Endothelial cell of umbilical vein (primary cell): ENCODE measurements at regions not wholly inside any gene's neighbourhood (a gene's known extent, or its start where the extent isn't known, plus 50 kb on each side); places are given as distances from the start of the nearest gene placed in this dataset.

Experiments used
- EZH2 ChIP-seq: IDR thresholded peaks from 2 replicates; pipeline ENCODE4 v1.6.1; 2012; ENCODE audit warnings: borderline replicate concordance, low read depth, mild to moderate bottlenecking, moderate library complexity, low read length, inconsistent platforms; ENCODE audit not compliant: severe bottlenecking
- JUN ChIP-seq: IDR thresholded peaks from 2 replicates; pipeline ENCODE4 v1.6.1; 2011; ENCODE audit warnings: borderline replicate concordance, low read depth; ENCODE audit not compliant: insufficient read length, insufficient read depth
- POLR2A ChIP-seq: IDR thresholded peaks from 2 replicates; pipeline ENCODE4 v1.6.1; 2012; ENCODE audit warnings: low read depth, mild to moderate bottlenecking, control low read depth, low read length
- POLR2AphosphoS5 ChIP-seq: IDR thresholded peaks from 2 replicates; pipeline ENCODE4 v1.6.1; 2012; ENCODE audit warnings: low read depth, mild to moderate bottlenecking, control low read depth, low read length, moderate library complexity; ENCODE audit not compliant: insufficient read depth
- TF ChIP-seq, protein P1 (sequence below), 2 donors: IDR thresholded peaks; 1 replicate in 1 of 2; 2 replicates in 1 of 2; pipeline ENCODE4 v1.5.1; 2011; ENCODE audit warnings: low read length in 2 of 2, mild to moderate bottlenecking in 2 of 2, moderate library complexity in 2 of 2, control low read depth in 1 of 2, inconsistent platforms in 1 of 2, low read depth in 1 of 2; ENCODE audit not compliant: insufficient read depth in 1 of 2; ENCODE audit errors: extremely low read depth in 1 of 2

GRCh38 chr18:78647018-78647417, 332.6 kb upstream of the SALL3 start:
- no peak for TF ChIP-seq POLR2A
- TF ChIP-seq, protein P1, sequence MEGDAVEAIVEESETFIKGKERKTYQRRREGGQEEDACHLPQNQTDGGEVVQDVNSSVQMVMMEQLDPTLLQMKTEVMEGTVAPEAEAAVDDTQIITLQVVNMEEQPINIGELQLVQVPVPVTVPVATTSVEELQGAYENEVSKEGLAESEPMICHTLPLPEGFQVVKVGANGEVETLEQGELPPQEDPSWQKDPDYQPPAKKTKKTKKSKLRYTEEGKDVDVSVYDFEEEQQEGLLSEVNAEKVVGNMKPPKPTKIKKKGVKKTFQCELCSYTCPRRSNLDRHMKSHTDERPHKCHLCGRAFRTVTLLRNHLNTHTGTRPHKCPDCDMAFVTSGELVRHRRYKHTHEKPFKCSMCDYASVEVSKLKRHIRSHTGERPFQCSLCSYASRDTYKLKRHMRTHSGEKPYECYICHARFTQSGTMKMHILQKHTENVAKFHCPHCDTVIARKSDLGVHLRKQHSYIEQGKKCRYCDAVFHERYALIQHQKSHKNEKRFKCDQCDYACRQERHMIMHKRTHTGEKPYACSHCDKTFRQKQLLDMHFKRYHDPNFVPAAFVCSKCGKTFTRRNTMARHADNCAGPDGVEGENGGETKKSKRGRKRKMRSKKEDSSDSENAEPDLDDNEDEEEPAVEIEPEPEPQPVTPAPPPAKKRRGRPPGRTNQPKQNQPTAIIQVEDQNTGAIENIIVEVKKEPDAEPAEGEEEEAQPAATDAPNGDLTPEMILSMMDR (IDR thresholded peaks at IDR 0.05; ENCODE audit: extremely low read depth in 1 of 2, insufficient read depth in 1 of 2, low read depth in 1 of 2, low read length in 2 of 2), result no peak
- no peak for TF ChIP-seq POLR2AphosphoS5
- no peak for TF ChIP-seq EZH2
- no peak for TF ChIP-seq JUN
